Right forelimb (tissue), 1 donor: ENCODE measurements at regions not wholly inside any gene's neighbourhood (a gene's known extent, or its start where the extent isn't known, plus 50 kb on each side); places are given as distances from the start of the nearest gene placed in this dataset.
"Not testable (repeated sequence)": the region's sequence is repeated elsewhere in the genome, so short reads cannot be mapped to it uniquely, and the experiment has no call there.

Experiments used
- DNase-seq: peaks from one replicate; pipeline ENCODE4 v3.0.0-alpha.2; 2018

GRCh38 chr13:62846302-62846701 lies 1430.7 kb upstream of the PCDH20 start:
- no peak for DNase-seq

GRCh38 chr13:62839338-62839737 lies 1423.7 kb upstream of the PCDH20 start:
- DNase-seq, result no peak

GRCh38 chr13:62838929-62839328 lies 1423.3 kb upstream of the PCDH20 start:
- DNase-seq, result no peak

GRCh38 chr13:62837895-62838294 lies 1422.2 kb upstream of the PCDH20 start:
- DNase-seq, result no peak

- DNase-seq, result no peak
Measured at GRCh38 chr13:62829486-62829885, 1413.8 kb upstream of the PCDH20 start.

GRCh38 chr13:62799931-62800436 lies 1384.3 kb upstream of the PCDH20 start:
- no peak for DNase-seq

- DNase-seq, result no peak
Measured at GRCh38 chr13:62799038-62799535, 1383.4 kb upstream of the PCDH20 start.

- DNase-seq, result no peak
Measured at GRCh38 chr13:62793850-62794249, 1378.2 kb upstream of the PCDH20 start.

GRCh38 chr13:62781866-62782265 lies 1366.2 kb upstream of the PCDH20 start:
- DNase-seq, result no peak

GRCh38 chr13:62779161-62779560 lies 1363.5 kb upstream of the PCDH20 start:
- no peak for DNase-seq

GRCh38 chr13:62767473-62767872 lies 1351.8 kb upstream of the PCDH20 start:
- no peak for DNase-seq

- DNase-seq, result no peak
Measured at GRCh38 chr13:62760724-62761123, 1345.1 kb upstream of the PCDH20 start.

GRCh38 chr13:62747629-62748028 lies 1332.0 kb upstream of the PCDH20 start:
- no peak for DNase-seq

GRCh38 chr13:62747152-62747551 lies 1331.5 kb upstream of the PCDH20 start:
- no peak for DNase-seq

GRCh38 chr13:62729746-62730145 lies 1314.1 kb upstream of the PCDH20 start:
- DNase-seq, result not testable (repeated sequence)

- DNase-seq, result no peak
Measured at GRCh38 chr13:62721893-62722292, 1306.2 kb upstream of the PCDH20 start.

- DNase-seq, result not testable (repeated sequence)
Measured at GRCh38 chr13:62711948-62712347, 1296.3 kb upstream of the PCDH20 start.

GRCh38 chr13:62710787-62711186 lies 1295.1 kb upstream of the PCDH20 start:
- no peak for DNase-seq

GRCh38 chr13:62706048-62706447 lies 1290.4 kb upstream of the PCDH20 start:
- no peak for DNase-seq

GRCh38 chr13:62704875-62705274 lies 1289.2 kb upstream of the PCDH20 start:
- no peak for DNase-seq

- no peak for DNase-seq
Measured at GRCh38 chr13:62702502-62702901, 1286.9 kb upstream of the PCDH20 start.

- no peak for DNase-seq
Measured at GRCh38 chr13:62697701-62698100, 1282.1 kb upstream of the PCDH20 start.

GRCh38 chr13:62696490-62696889 lies 1280.8 kb upstream of the PCDH20 start:
- DNase-seq, result no peak

- DNase-seq, result no peak
Measured at GRCh38 chr13:62687732-62688131, 1272.1 kb upstream of the PCDH20 start.

- no peak for DNase-seq
Measured at GRCh38 chr13:62684359-62684758, 1268.7 kb upstream of the PCDH20 start.

- DNase-seq, result no peak
Measured at GRCh38 chr13:62682788-62683187, 1267.1 kb upstream of the PCDH20 start.
